CD4-positive, alpha-beta T cell treated with Interleukin-21 for 1 hour (primary cell): ENCODE measurements at regions not wholly inside any gene's neighbourhood (a gene's known extent, or its start where the extent isn't known, plus 50 kb on each side); places are given as distances from the start of the nearest gene placed in this dataset.
"Not testable (repeated sequence)": the region's sequence is repeated elsewhere in the genome, so short reads cannot be mapped to it uniquely, and the experiment has no call there.

Experiments
- DNase-seq: peaks from one replicate; pipeline ENCODE4 v3.0.0-alpha.2; 2020

DNA sequence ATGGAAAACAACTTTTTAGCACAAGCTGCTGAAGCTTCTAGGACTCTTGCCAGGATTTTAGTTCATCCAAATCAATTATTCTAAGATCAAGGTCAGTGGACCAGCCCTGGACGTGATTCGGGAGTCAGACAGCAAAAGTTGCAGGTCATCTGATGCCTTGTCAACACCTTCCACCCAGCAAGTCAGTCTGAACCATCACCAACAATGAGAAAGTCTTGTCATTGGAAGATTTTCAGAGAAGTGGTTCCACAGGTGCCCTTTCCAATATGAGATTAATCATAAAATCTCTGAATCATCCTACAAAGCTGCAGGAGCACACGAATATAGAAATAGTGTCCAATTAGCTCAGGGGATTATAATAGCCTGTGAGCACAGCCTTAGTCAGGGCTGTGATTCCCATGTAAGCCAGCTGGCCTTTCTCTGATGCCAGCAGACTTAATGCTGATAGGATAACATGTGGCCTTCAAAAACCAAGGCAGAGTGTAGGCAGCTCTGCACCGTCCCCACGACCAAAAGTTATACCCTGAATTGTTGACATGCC, 445.0 kb upstream of the TRPC7 start:
- DNase-seq = no peak

DNA sequence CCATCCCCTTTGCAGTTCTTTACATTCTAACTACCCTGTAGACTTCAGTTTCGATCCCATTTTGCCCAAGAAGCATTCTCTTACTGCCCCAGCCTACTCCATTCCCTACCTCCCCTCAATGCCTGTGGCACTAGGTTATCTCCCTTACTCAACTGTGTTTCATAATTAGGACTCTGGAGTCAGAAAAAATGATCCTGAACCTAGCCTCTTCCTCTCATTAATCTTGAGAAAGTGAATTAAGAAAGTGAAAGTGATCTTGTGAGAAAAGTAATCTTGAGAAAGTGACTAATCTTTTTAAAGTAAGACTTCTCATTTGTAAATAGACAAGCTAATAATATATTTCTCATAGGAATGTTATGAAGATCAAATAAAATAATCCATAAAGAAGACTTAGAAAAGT, 444.0 kb upstream of the TRPC7 start:
- no peak for DNase-seq

DNA sequence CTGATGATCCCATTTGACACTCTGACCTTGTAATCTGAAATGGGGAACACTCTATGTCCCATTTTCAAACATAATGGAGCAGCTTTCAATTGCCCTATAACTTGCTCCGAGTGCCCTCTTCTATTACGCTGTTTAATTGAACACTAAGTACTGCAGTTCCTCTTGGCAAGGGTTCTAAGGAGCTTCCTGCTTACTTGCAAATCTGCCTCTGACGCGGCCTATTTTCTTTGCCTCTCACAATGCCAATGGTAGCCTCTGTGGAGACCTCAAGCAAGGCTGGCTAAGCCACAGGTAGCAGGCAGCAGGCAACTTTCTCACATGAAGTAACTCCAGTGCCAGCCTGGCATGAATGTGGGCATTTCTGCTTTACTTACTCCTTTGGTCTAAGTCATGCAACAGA, 443.4 kb upstream of the TRPC7 start:
- DNase-seq = no peak

DNA sequence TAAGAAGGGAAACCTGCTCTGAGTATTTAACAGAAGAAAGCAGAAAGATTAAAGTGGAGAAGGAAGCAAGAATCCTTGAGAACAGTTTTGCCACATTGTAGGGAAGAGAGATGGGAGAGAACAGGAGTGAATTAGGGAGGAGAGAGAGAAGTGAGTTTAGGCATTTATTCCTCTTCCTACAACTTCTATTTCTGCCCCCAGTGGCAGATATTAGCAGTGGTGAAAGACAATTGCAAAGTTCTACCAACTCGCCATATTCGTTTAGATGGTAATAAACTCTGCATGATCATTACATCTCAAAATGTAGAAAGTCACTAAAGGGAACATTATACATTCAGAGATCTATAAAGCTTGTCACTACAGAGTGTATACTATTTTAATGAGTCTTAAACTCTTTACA, 440.1 kb upstream of the TRPC7 start:
- DNase-seq = no peak

DNA sequence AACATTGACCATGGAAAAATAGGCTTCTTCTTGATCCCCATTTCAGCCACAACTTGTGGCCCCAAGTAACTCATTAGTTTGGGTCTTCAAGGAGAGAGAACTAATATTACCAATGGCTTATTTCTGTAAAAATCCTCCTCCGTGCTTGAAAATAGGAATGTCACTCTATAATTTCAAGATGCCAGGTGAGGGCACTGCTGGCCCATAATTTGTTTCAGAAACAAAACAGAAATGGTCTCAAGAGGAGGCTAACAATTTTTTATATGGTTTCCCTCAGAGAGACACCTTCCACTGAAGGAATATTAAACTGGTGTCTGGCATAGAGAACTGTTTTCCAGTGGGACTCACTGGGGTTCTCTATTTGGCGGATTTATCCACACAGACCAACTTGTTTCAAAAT, 437.0 kb upstream of the TRPC7 start:
- DNase-seq = no peak

DNA sequence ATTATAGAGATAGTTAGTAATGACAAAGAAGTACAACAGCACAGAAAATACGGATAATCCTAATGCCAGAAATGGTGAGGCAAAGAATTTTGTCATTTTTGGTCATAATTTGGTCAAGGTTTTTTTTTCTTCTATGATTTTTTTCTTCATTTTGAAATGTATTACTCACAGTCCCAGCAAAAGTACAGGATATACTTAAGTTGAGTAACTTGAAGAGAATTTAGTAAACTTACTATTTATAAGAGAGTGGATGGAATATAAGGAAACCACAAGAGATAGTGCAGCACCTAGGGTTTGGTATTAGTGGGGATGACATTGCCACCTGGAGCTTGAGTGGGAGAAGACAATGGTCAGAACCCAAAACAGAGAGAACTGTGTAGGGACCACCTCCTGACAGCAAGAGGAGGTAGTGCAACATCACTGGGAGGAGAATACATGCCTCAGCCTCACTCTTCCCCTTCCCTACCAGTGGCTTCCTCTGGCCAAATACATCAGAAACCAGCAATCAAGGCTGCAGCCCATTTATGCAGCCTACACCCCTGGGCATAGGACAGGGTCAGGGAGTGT, 434.5 kb upstream of the TRPC7 start:
- DNase-seq = no peak

DNA sequence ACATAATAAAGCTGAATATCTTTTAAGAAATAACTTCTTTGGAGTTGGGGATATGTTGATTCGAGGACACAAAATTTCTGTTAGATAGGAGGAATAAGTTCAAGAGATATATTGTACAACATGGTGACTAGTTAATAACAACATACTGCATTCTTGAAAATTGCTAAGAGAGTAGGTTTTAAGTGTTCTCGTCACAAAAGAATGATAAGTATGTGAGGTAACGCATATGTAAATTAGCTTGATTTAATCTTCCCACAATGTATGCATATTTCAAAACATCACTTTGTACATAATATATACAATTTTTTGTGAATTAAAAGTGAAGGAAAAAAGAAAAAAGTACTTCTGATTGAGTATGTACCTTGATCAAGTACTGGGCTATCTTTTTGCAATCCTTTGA, 428.0 kb upstream of the TRPC7 start:
- DNase-seq = no peak

DNA sequence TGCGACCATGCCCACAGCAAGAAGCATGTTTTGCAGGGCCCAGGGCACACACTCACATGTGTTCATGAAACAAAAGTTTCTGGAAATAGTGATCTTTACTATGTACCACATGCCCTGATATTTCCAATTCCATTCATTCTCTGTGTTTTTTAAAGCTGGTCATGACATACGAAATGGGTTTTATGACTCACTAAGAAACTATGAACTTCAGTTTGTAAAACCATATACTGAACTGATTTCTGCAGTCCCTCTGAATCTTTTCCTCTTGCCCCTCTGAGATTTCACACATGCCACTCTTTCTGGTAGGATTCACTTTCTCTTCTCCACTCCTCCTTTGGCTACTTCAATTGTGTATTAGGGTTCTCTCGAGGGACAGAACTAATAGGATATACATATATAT, 416.1 kb upstream of the TRPC7 start:
- DNase-seq = no peak

DNA sequence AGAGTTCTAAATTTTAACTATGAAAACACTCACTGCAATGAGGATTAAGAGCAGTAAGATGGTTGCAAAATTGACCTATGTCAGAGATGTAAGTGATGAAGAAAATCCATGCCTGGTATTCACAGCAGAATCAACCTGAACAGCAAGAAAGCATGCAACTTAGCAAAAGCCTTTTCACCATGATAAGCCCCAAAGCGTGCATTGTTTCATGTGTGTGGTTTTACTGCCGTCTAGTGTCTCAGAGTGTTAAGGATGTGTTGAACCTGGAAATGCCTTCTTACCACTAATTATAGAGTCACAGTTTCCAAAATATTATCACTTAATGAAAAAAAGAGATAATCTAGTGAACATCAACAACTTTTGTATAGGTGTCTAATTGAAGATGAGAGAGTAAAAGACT, 415.2 kb upstream of the TRPC7 start:
- DNase-seq = no peak

DNA sequence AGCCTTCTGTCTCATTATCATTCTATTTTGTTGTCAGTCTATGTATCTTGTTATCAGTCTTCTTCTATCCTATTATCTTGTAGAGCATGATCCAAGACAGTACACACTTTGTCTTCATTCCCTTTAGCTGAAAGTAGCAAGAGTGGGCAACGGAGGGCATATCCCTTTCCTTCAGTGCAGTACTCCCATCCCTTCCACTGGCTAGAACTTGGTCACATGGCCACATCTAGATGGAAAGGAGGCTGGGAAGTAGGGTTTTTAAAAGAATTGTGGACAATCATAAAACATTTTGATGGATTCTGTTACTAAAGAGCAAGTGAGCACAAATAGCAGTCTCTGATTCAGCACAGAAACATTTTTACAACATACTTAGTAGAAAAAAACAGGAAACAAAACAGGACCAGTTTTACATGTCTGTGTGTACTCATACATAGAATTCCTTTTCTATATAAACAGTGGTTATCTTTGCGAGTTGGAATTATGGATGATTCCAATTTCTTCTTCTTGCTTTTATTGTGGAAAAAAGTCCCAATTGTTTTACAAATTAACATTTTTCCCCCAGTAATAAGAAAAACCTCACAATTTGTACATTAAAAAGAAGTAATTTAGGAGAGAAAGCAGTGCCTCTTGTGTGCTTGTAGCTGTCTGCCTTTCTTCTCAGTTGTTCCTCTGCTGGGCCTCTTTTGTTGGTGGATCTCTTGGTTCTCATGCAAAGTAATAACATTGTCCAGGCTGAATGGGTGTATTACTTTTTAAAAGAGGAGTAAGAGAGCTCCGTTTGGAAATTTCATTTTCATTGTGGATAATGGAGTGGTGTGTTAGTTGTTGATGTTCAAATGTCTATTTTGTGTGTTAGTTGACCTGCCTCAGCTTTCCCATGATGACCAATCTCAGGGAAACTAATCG, 410.9 kb upstream of the TRPC7 start:
- no peak for DNase-seq

DNA sequence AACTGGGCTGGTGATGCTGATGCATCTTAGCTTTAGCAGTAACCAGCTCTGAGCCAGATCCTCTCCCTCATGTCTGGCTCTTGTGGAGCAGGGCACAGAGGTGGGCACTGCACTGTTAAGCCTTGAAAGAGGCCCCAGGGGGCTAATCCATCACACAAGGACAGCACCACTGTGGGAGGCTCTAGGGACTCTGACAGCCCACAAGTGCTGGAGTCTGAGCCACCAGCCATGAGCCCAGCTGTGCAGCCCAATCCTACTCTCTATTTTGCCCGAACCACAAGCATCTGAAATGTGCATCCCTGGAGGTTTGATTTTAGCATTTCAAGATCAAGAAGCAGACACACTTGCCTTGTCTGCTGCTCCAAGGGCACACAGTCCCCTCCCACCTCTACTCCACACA, 407.1 kb upstream of the TRPC7 start:
- no peak for DNase-seq

DNA sequence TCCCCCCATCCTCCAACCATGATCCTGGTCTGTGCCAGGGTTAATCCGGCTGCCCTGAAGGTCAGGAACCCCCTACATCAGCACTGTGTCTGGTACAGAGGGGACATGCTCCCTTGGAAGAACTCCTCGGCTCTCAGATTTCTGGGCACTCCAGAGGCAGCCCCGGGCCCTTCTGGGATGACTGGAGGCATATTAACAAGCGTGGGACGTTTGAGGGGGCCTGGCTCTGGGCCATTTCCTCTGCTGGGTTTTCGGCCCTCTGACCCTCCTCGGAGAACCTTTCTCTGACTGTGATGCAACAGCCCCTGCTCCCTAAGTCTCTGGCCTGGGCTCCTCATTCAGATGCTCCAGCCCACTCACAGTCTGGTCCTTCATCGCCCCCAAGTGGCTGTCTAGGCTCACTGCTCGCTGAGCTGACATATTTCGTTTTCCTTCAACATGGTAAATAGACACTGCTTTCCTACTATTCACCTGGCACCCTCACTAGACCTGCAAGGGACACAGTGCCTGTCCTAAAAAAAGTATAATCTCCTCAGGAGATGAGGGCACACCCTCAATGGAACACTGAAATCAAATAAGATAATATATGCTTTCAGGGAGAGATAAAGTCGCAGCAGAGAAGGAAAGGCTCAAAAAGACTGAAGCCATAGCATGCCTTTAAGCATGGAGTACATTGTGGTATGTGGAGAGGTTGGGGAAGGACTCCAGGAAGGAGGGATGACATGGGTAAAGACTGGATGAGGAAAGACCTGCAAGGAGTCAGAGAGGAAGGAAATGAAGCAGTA, 404.7 kb upstream of the TRPC7 start:
- DNase-seq = peak; percentile 19

DNA sequence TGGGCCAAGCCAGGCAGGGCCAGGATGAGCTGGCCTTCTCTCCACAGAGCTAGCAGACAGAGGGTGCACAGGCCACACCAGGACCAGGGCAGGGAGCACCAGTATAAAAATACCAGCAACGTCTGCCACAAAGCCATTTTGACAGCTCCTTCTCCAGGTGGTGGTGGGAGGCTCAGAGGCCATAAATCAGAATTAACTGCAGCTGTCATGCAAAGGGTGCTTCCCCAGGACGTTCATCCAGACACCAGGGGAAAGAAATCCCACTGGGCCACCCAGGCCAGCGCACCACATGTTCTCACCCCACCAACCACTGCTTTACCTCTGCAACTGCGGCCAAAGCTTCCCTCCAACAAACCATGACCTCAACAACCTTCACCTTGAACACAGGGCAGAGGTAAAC, 403.7 kb upstream of the TRPC7 start:
- DNase-seq = no peak

DNA sequence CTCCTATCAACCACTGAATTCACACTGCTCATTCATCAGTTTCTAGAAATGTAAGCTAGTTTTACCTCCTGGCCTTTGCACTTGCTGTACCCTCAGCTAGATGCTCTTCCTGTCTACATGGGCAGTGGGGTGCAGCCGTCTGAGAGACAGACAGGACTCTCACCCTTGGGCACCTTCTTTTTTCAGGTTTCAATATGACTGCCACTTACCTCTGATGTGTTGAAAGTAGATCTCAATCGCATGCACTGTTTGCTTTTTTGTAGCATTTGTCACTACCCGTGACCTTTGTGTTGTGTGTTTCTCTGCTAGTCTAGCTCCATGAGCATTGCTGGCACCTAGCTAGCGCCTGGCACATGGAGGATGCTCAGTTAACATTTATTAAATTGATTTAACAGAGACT, 403.1 kb upstream of the TRPC7 start:
- no peak for DNase-seq

DNA sequence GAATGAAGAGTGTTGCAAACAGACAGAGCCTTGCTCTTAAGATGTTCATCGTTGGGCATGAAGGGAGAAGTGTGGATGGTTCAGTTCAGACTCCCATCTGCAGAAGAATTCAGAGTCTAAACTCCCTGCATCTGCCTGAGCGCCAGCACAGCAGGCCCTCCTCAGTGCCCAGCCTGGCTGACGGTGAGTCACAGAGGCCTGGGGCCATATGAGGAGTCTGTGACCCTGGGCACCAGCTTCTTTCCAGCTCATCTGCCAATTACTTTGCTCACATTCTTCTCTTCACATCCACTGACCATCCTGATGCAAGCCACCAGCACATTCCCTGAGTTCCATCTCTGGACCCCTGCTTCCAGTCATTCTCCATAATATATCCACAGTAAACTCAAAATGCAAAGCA, 401.1 kb upstream of the TRPC7 start:
- DNase-seq = no peak

DNA sequence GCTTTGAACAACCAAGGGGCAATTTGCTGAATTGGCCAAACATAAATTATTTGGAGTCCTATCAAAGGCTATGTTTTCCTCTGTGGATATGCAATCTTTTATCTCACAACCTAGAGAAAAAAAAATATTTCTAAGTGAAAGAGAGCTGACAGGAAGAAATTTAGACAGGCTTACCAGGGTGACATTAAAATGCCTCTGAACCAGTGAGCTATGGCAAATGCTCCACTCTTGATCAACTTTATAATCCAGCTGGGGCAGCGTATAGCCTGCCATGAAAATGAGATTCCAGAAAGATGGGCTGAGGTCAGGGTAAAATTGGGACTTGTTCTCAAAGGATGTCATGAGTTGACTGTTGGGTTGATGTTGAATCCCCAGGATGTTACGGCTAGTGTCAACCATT, 399.3 kb upstream of the TRPC7 start:
- DNase-seq = no peak

DNA sequence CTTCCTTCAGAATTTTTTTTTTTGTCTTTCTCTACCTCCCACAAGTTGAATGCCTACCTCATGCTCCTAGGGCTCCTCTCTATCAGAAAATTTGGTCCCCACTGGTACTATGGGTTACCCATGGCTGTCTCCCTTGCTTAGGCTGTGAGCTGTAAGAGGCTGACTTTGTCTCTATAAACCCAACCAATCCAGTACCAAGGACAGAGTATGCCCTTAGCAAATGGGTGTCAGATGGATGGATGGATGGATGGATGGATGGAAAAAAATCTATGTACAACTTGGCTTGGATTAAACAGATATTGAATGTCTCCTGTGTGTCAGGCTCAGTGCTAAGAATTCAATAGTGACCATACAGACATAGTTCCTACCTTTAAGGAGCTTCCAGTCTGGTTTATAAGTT, 398.2 kb upstream of the TRPC7 start:
- no peak for DNase-seq

DNA sequence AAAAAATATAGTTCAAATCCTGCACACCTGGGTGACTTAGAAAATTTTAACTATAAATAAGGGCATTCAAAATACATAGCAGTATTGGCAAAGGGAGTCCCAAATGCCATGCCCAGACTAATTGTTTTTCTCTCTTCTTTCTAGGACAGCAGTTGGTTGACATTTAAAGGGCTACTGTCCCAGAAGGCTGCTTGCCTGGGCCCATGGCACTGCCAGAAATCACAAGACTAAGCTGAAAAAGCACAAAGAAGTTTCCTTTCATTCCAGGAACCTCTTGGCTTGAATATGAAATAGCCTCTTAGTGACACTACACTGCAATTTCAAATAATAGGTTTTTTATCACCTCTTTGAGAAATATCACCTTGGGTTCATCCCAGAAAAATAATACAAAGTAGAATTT, 388.9 kb upstream of the TRPC7 start:
- no peak for DNase-seq

DNA sequence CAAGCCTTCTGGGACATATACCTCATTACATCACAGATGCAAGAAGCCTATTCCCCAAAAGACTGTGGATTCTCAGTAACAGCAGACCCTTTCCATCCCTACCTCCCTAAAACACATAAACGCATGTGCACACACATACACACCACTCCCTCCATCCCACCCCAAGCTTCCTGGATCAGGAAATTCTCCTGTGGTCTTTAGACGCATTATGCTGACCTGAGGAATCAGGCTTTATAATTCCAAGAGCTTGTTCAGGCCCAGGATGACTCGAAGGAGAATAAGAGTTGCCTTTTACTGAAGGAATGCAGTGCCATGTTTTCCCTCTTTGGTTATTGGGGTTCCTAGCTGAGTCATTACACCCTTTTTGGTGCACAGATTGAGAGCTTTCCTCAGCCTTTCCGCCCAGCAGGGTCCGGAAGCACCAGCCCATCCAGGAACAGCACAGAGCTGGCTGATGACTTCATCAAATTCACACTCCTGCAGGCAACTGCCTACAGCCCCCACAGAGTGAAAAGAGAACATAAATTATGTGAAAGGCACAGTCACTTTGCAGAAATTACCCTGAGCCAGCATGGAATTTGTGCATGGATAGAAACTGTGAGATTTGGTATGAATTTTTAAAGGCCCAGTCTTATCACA, 385.0 kb upstream of the TRPC7 start:
- no peak for DNase-seq

DNA sequence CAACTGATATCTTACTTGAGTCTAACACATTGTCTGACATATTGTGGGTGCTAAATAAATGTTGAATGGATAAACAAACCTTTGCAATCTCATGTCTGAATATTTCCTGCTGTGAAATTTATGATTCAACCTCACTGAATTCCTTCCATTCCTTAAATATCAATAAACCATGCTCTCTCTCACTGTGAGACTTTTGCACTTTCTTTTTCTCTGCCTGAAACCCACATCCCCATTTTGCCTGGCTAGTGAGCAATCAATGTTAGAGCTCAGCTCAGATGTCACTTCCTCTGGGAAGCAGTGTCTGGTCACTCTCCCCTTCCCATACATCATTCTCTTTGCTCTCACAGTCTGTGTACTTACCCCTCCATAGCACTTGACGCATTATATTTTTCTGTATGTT, 383.7 kb upstream of the TRPC7 start:
- no peak for DNase-seq

DNA sequence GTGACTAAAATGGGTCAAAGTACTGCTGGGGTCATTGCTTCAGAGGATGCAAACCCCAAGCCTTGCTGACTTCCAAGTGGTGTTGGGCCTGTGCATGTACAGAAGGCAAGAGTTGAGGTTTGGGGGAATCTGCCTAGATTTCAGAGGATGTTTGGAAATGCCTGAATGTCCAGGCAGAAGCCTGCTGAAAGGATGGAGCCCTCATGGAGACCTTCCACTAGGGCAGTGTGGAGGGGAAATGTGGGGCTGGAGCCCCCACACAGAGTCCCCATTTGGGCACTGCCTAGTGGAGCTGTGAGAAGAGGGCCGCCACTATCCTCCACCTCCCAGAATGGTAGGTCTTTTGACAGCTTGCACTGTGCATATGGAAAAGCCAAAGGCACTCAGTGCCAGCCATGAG, 377.7 kb upstream of the TRPC7 start:
- no peak for DNase-seq

DNA sequence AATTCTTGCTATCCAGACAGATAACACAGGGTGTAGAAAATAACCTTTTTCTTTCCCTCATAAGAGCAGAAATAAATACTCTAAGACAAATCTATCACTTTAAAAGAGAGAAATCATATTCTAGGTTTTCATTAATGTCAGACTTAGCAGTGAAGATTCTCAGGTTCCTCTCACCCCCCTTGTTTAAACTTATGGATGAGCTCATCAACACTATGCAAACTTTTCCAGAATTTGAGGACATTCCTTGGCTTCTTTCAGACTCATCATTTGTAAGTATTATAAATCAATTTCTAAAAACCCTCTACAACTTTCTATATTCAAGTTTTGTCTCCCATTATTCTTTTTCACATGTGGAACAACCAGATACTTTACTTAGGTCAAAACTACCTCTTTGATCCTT, 374.9 kb upstream of the TRPC7 start:
- no peak for DNase-seq

DNA sequence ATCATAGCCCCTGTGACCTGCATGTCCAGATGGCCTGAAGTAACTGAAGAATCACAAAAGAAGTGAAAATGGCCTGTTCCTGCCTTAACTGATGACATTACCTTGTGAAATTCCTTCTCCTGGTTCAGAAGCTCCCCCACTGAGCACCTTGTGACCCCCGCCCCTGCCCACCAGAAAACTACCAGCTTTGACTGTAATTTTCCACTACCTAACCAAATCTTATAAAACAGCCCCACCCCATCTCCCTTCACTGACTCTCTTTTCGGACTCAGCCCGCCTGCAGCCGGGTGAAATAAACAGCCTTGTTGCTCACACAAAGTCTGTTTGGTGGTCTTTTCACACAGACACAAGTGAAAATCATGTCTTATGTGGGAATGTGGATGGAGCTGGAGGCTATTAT, 373.9 kb upstream of the TRPC7 start:
- DNase-seq = not testable (repeated sequence)
